H1 (cell line): ENCODE measurements at regions not wholly inside any gene's neighbourhood (a gene's known extent, or its start where the extent isn't known, plus 50 kb on each side); places are given as distances from the start of the nearest gene placed in this dataset.

ENCODE experiments used
- CTCF ChIA-PET: fragments of 300-600 bp; sonication (Branson Sonifier 250); formaldehyde crosslinking; loops from one replicate; lab custom pipeline; 2021; ENCODE audit not compliant: partially characterized antibody; lab: Charles Lee
- POLR2A ChIA-PET: fragments of 300-600 bp; sonication (Branson Sonifier 250); formaldehyde crosslinking; loops from one replicate; lab custom pipeline; 2021; ENCODE audit warnings: inconsistent platforms; ENCODE audit not compliant: partially characterized antibody; lab: Charles Lee
- DNase-seq, 2 experiments: peaks; one replicate each; pipeline versions ENCODE4 v3.0.0 to v3.0.0-alpha.2; 2010 to 2022; ENCODE audit warnings: low spot score in 2 of 2, low read depth in 1 of 2, mixed read lengths in 1 of 2
- FAIRE-seq: peaks from 2 replicates; lab custom pipeline; 2011; peaks lifted over from hg19 to GRCh38; lab: Jason Lieb, UNC
- H2AFZ ChIP-seq: 2 replicates; pipeline ENCODE4 v1.8.1; 2012; ENCODE audit warnings: low read length, inconsistent platforms
- H2AK5ac ChIP-seq: 2 replicates; pipeline ENCODE4 v1.6.1; 2013; ENCODE audit warnings: low read depth, low read length
- H2BK120ac ChIP-seq: replicated peaks from 2 replicates; pipeline ENCODE3; 2013; ENCODE audit warnings: low read depth, low read length, inconsistent platforms
- H2BK12ac ChIP-seq: 2 replicates; pipeline ENCODE4 v1.6.1; 2013; ENCODE audit warnings: low read depth, low read length
- H2BK15ac ChIP-seq: 2 replicates; pipeline ENCODE4 v1.6.1; 2013; ENCODE audit warnings: low read length
- H2BK20ac ChIP-seq: 2 replicates; pipeline ENCODE4 v1.6.1; 2013; ENCODE audit warnings: low read length
- H2BK5ac ChIP-seq: 2 replicates; pipeline ENCODE4 v1.6.1; 2013; ENCODE audit warnings: low read depth, low read length
- H3K14ac ChIP-seq: 2 replicates; pipeline ENCODE4 v1.6.1; 2013; ENCODE audit warnings: inconsistent platforms; ENCODE audit not compliant: insufficient read length
- H3K18ac ChIP-seq: 2 replicates; pipeline ENCODE4 v1.6.1; 2013; ENCODE audit warnings: low read length; ENCODE audit errors: extremely low read depth
- H3K23ac ChIP-seq: 2 replicates; pipeline ENCODE4 v1.6.1; 2013; ENCODE audit warnings: inconsistent platforms; ENCODE audit not compliant: insufficient read length
- H3K23me2 ChIP-seq: 2 replicates; pipeline ENCODE4 v1.6.1; 2013; ENCODE audit warnings: low read depth, low read length
- H3K27ac ChIP-seq: 2 replicates; pipeline ENCODE4 v1.6.1; 2011; ENCODE audit warnings: low read depth, low read length, inconsistent platforms
- H3K27me3 ChIP-seq, 4 experiments: replicated peaks in 1 of 4; 1 replicate in 1 of 4; 2 replicates in 3 of 4; pipeline versions ENCODE4 v1.6.1 to v1.8.1; 2011 to 2013; ENCODE audit warnings: low read length in 3 of 4, mild to moderate bottlenecking in 3 of 4, inconsistent platforms in 2 of 4, mixed read lengths in 2 of 4, moderate library complexity in 1 of 4; ENCODE audit not compliant: control insufficient read depth in 3 of 4, insufficient read depth in 3 of 4; ENCODE audit errors: extremely low read depth in 1 of 4
- H3K36me3 ChIP-seq, 4 experiments: 2 replicates each; pipeline versions ENCODE4 v1.6.1 to v1.8.1; 2011 to 2013; ENCODE audit warnings: mild to moderate bottlenecking in 4 of 4, low read length in 3 of 4, moderate library complexity in 2 of 4, control low read depth in 1 of 4, inconsistent platforms in 1 of 4; ENCODE audit not compliant: insufficient read depth in 4 of 4, control insufficient read depth in 2 of 4
- H3K4ac ChIP-seq: replicated peaks from 2 replicates; pipeline ENCODE3; 2013; ENCODE audit warnings: low read length, low read depth, mixed read lengths, inconsistent platforms; ENCODE audit not compliant: insufficient read length
- H3K4me1 ChIP-seq, 4 experiments: replicated peaks in 1 of 4; 1 replicate in 1 of 4; 2 replicates in 3 of 4; pipeline versions ENCODE4 v1.6.1 to v1.8.1; 2011 to 2013; ENCODE audit warnings: low read length in 3 of 4, inconsistent platforms in 2 of 4, mixed read lengths in 1 of 4; ENCODE audit not compliant: insufficient read depth in 4 of 4, control insufficient read depth in 3 of 4
- H3K4me2 ChIP-seq, 2 experiments: 2 replicates each; pipeline versions ENCODE4 v1.6.1 to v1.8.1; 2011 to 2013; ENCODE audit warnings: low read depth in 2 of 2, low read length in 2 of 2, control low read depth in 1 of 2, inconsistent platforms in 1 of 2, mild to moderate bottlenecking in 1 of 2; ENCODE audit not compliant: insufficient read depth in 1 of 2
- H3K4me3 ChIP-seq, 4 experiments: fragments of 200-600, 300-600 bp in 1 of 4; sonication (generic), shearing (Covaris generic), sonication (Bioruptor Twin) in 1 of 4; 2 replicates each; pipeline versions ENCODE4 v1.5.1 to v1.8.1; 2011 to 2016; ENCODE audit warnings: low read length in 4 of 4, low read depth in 3 of 4, control low read depth in 2 of 4, inconsistent platforms in 2 of 4, mild to moderate bottlenecking in 2 of 4, mixed read lengths in 1 of 4, moderate library complexity in 1 of 4; ENCODE audit not compliant: insufficient read depth in 2 of 4; ENCODE audit errors: extremely low read depth in 1 of 4
- H3K56ac ChIP-seq: replicated peaks from 2 replicates; pipeline ENCODE3; 2013; ENCODE audit warnings: low read depth, mild to moderate bottlenecking, mixed read lengths, low read length, inconsistent platforms; ENCODE audit not compliant: insufficient read length
- H3K79me1 ChIP-seq: 2 replicates; pipeline ENCODE4 v1.6.1; 2013; ENCODE audit warnings: low read depth, low read length, control low read depth
- H3K79me2 ChIP-seq, 2 experiments: 2 replicates each; pipeline versions ENCODE4 v1.6.1 to v1.8.1; 2012 to 2013; ENCODE audit warnings: low read length in 2 of 2, mild to moderate bottlenecking in 2 of 2, inconsistent platforms in 1 of 2; ENCODE audit not compliant: insufficient read depth in 2 of 2, control insufficient read depth in 1 of 2
- H3K9ac ChIP-seq, 4 experiments: replicated peaks in 1 of 4; 1 replicate in 1 of 4; 2 replicates in 3 of 4; pipeline versions ENCODE4 v1.6.1 to v1.8.1; 2011 to 2013; ENCODE audit warnings: low read depth in 3 of 4, low read length in 3 of 4, control low read depth in 2 of 4, mild to moderate bottlenecking in 2 of 4, moderate library complexity in 2 of 4, inconsistent platforms in 1 of 4; ENCODE audit errors: extremely low read depth in 1 of 4
- H3K9me3 ChIP-seq, 2 experiments: 2 replicates each; pipeline versions ENCODE4 v1.6.1 to v1.8.1; 2012 to 2013; ENCODE audit warnings: mild to moderate bottlenecking in 2 of 2, moderate library complexity in 2 of 2, control low read depth in 1 of 2, inconsistent platforms in 1 of 2, low read depth in 1 of 2, low read length in 1 of 2, mixed read lengths in 1 of 2; ENCODE audit not compliant: insufficient read depth in 2 of 2
- H4K20me1 ChIP-seq, 2 experiments: replicated peaks in 1 of 2; 2 replicates each; pipeline versions ENCODE3 to v1.8.1; 2011 to 2013; ENCODE audit warnings: inconsistent platforms in 2 of 2, low read length in 2 of 2, mild to moderate bottlenecking in 1 of 2; ENCODE audit not compliant: insufficient read depth in 2 of 2, control insufficient read depth in 1 of 2
- H4K5ac ChIP-seq: 2 replicates; pipeline ENCODE4 v1.6.1; 2013; ENCODE audit warnings: low read length, low read depth, mixed read lengths, inconsistent platforms; ENCODE audit not compliant: insufficient read length
- H4K8ac ChIP-seq: 2 replicates; pipeline ENCODE4 v1.8.0; 2013; ENCODE audit warnings: mild to moderate bottlenecking, moderate library complexity, low read length, inconsistent platforms; ENCODE audit not compliant: insufficient read depth; ENCODE audit errors: extremely low read depth
- H4K91ac ChIP-seq: replicated peaks from 2 replicates; pipeline ENCODE3; 2013; ENCODE audit warnings: low read length, mixed read lengths, inconsistent platforms; ENCODE audit not compliant: insufficient read length
- CHD1 ChIP-seq: IDR thresholded peaks from 2 replicates; pipeline ENCODE4 v1.6.1; 2012; ENCODE audit warnings: low read depth, low read length, improper control_type of control experiment
- EZH2 ChIP-seq: fragments of 200-600 bp; sonication (generic); IDR thresholded peaks from 2 replicates; pipeline ENCODE4 v1.7.1; 2012; ENCODE audit warnings: low read depth, mild to moderate bottlenecking, moderate library complexity, low read length, inconsistent platforms; ENCODE audit not compliant: severe bottlenecking
- HDAC6 ChIP-seq: IDR thresholded peaks from one replicate; pipeline ENCODE4 v1.7.1; 2012; ENCODE audit warnings: low read depth, mild to moderate bottlenecking, inconsistent platforms, low read length, moderate library complexity
- KDM1A ChIP-seq: fragments of 200-600, 300-600 bp; sonication (generic); IDR thresholded peaks from 2 replicates; pipeline ENCODE4 v1.7.1; 2016; ENCODE audit warnings: mild to moderate bottlenecking, low read length, borderline replicate concordance
- KDM4A ChIP-seq: IDR thresholded peaks from one replicate; pipeline ENCODE4 v1.7.1; 2012; ENCODE audit warnings: low read depth, mild to moderate bottlenecking, moderate library complexity, low read length, inconsistent platforms; ENCODE audit not compliant: severe bottlenecking
- POLR2A ChIP-seq, 2 experiments: IDR thresholded peaks; 1 replicate in 1 of 2; 2 replicates in 1 of 2; pipeline ENCODE4 v1.6.1; 2011; ENCODE audit warnings: low read depth in 2 of 2, low read length in 2 of 2, mild to moderate bottlenecking in 2 of 2; ENCODE audit errors: control extremely low read depth in 1 of 2
- POU5F1 ChIP-seq: IDR thresholded peaks from 2 replicates; pipeline ENCODE4 v1.6.1; 2011; ENCODE audit warnings: low read depth, mild to moderate bottlenecking, low read length, moderate library complexity
- RBBP5 ChIP-seq: IDR thresholded peaks from 2 replicates; pipeline ENCODE4 v1.7.1; 2012; ENCODE audit warnings: low read depth, mild to moderate bottlenecking, inconsistent platforms, low read length, moderate library complexity, borderline replicate concordance
- SAP30 ChIP-seq: fragments of 300-600 bp; sonication (generic); IDR thresholded peaks from 2 replicates; pipeline ENCODE4 v1.7.1; 2012; ENCODE audit warnings: low read length, moderate library complexity, mild to moderate bottlenecking, inconsistent platforms; ENCODE audit not compliant: insufficient read depth, insufficient replicate concordance
- SIX5 ChIP-seq: IDR thresholded peaks from 2 replicates; pipeline ENCODE4 v1.6.1; 2011; ENCODE audit warnings: mild to moderate bottlenecking, low read depth, low read length
- SP4 ChIP-seq: IDR thresholded peaks from 2 replicates; pipeline ENCODE4 v1.6.1; 2012; ENCODE audit warnings: low read length, inconsistent platforms
- TAF1 ChIP-seq: IDR thresholded peaks from 2 replicates; pipeline ENCODE4 v1.6.1; 2011; ENCODE audit warnings: mild to moderate bottlenecking, low read depth, low read length
- WGBS, 2 experiments: shearing (Covaris generic) in 1 of 2; methylation state at CpG; one replicate each; pipeline versions ENCODE4 v1.1.6 to v1.1.7; 2013 to 2015; ENCODE audit warnings: low lambda C conversion rate in 2 of 2, mixed read lengths in 2 of 2, inconsistent platforms in 1 of 2, low coverage in 1 of 2, missing lambda C conversion rate in 1 of 2; ENCODE audit not compliant: insufficient replicate concordance in 2 of 2, insufficient coverage in 1 of 2, insufficient read length in 1 of 2; ENCODE audit errors: extremely low coverage in 1 of 2, missing lambda C conversion rate in 1 of 2; 5-methylcytosine and 5-hydroxymethylcytosine counted together
- TF ChIP-seq, protein P1 (sequence below): IDR thresholded peaks from 2 replicates; pipeline ENCODE4 v1.6.1; 2011; ENCODE audit warnings: low read length, improper control_type of control experiment
- TF ChIP-seq, protein P2 (sequence below): IDR thresholded peaks from 2 replicates; pipeline ENCODE4 v1.6.1; 2012; ENCODE audit warnings: inconsistent platforms

DNA sequence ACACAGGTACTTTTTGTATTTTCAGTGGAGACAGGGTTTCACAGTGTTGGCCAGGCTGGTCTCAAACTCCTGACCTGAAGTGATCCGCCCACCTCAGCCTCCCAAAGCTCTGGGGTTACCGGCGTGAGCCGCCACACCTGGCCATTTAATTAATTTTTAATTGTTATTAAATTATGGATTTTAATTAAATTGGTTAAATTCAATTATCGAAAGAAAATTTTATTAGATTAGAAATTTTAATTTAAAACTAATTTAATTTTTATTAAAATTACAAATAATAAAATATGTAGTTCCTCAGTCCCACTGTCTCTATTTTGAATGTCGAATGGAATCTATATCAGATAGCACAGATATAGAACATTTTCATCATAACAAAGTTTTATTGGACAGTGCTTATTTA lies 416.5 kb downstream of the GABRG2 start:
- H4K5ac ChIP-seq, result no peak overlapping the region
- H3K4ac ChIP-seq, result no peak overlapping the region
- no peak overlapping the region for H3K27ac ChIP-seq
- no peaks in the 10 kb centered on the region for H3K23me2 ChIP-seq
- H3K9ac ChIP-seq, result no peak overlapping the region
- H3K4me2 ChIP-seq, result no peak overlapping the region
- H4K20me1 ChIP-seq, result no peaks in the 10 kb centered on the region
- no peak overlapping the region for H3K4me3 ChIP-seq
- H3K79me1 ChIP-seq, result no peaks in the 10 kb centered on the region
- H2AK5ac ChIP-seq, result no peak overlapping the region
- no peaks in the 10 kb centered on the region for H3K4me1 ChIP-seq
- no peak overlapping the region for H4K91ac ChIP-seq
- FAIRE-seq (no peak), DNase-seq (no peak)
- POLR2A ChIA-PET, result no interaction called here
- no peak overlapping the region for H2BK12ac ChIP-seq
- no peak overlapping the region for H2BK15ac ChIP-seq
- no peaks in the 10 kb centered on the region for H3K36me3 ChIP-seq
- no peak overlapping the region for H3K23ac ChIP-seq
- no peaks in the 10 kb centered on the region for H3K9me3 ChIP-seq
- H3K56ac ChIP-seq, result no peak overlapping the region
- peaks cover 0 to 1% (median 0%) of the 10 kb centered on the region in 4 experiments; a peak in 1 of 7 replicates for H3K27me3 ChIP-seq
- H2BK120ac ChIP-seq, result no peak overlapping the region
- H2BK20ac ChIP-seq, result no peak overlapping the region
- CTCF ChIA-PET, result interaction anchor here (0.6 to 1.1 kb wide), 2 partner anchors 9 to 613 kb away, joined by 3 read pairs; no protein-coding TSS in a partner anchor
- 97% methylated on average over 6 of the region's 6 CpGs; no CpG with 5 or more reads in 1 of the 2 experiments for WGBS, 2 experiments
- no peak overlapping the region for H3K14ac ChIP-seq
- H4K8ac ChIP-seq, result no peak overlapping the region
- no peak overlapping the region for H2AFZ ChIP-seq
- no peaks in the 10 kb centered on the region for H3K79me2 ChIP-seq
- no peak overlapping the region for H3K18ac ChIP-seq
- no peak overlapping the region for H2BK5ac ChIP-seq
- TF ChIP-seq, protein P1, sequence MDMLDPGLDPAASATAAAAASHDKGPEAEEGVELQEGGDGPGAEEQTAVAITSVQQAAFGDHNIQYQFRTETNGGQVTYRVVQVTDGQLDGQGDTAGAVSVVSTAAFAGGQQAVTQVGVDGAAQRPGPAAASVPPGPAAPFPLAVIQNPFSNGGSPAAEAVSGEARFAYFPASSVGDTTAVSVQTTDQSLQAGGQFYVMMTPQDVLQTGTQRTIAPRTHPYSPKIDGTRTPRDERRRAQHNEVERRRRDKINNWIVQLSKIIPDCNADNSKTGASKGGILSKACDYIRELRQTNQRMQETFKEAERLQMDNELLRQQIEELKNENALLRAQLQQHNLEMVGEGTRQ, result no peak
- TF ChIP-seq, protein P2, sequence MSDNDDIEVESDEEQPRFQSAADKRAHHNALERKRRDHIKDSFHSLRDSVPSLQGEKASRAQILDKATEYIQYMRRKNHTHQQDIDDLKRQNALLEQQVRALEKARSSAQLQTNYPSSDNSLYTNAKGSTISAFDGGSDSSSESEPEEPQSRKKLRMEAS, result no peak
- TF ChIP-seq RBBP5 (no peak), KDM4A (no peak), POLR2A (IDR thresholded peaks at IDR 0.05; ENCODE audit: control extremely low read depth in 1 of 2, low read depth in 2 of 2, low read length in 2 of 2) (no peak), EZH2 (no peak), HDAC6 (no peak), SIX5 (no peak), SAP30 (no peak), SP4 (no peak), POU5F1 (no peak), CHD1 (no peak), TAF1 (no peak), KDM1A (no peak)
